Retinal pigment epithelial cell (primary cell): ENCODE measurements at regions not wholly inside any gene's neighbourhood (a gene's known extent, or its start where the extent isn't known, plus 50 kb on each side); places are given as distances from the start of the nearest gene placed in this dataset.
A peak's percentile ranks its signal among the peaks of the same experiment; 100 is the strongest.

Experiments
- DNase-seq: peaks from one replicate; pipeline ENCODE4 v3.0.0-alpha.2; 2010; ENCODE audit warnings: low read depth
- H3K4me3 ChIP-seq: 2 replicates; pipeline ENCODE4 v1.5.1; 2011; ENCODE audit warnings: mild to moderate bottlenecking, low read length, control low read depth, moderate library complexity
- TF ChIP-seq, protein P1 (sequence below): conservative IDR thresholded peaks from 2 replicates; pipeline ENCODE4 v1.5.1; 2011; ENCODE audit warnings: low read depth, low read length, control low read depth, inconsistent platforms

DNA sequence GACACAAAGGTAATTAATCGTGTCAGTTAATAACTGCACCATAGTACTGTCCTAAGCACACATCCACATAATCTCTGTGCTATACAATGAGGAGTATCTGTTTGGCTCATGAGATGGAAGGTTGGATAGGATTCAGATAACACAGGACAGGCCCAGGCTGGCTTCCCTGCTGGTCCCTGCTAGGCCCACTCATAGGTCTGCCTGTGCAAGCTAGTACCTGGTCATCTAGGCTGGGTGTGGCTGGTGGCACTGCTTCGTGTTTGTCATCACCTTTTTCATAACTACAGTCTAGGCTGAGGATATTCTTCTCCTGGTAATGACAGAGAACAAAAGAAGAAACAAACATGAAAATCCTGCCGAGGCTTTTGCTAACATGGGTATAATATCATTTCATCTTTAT is 392.8 kb downstream of the TRIB2 start:
- TF ChIP-seq, protein P1, sequence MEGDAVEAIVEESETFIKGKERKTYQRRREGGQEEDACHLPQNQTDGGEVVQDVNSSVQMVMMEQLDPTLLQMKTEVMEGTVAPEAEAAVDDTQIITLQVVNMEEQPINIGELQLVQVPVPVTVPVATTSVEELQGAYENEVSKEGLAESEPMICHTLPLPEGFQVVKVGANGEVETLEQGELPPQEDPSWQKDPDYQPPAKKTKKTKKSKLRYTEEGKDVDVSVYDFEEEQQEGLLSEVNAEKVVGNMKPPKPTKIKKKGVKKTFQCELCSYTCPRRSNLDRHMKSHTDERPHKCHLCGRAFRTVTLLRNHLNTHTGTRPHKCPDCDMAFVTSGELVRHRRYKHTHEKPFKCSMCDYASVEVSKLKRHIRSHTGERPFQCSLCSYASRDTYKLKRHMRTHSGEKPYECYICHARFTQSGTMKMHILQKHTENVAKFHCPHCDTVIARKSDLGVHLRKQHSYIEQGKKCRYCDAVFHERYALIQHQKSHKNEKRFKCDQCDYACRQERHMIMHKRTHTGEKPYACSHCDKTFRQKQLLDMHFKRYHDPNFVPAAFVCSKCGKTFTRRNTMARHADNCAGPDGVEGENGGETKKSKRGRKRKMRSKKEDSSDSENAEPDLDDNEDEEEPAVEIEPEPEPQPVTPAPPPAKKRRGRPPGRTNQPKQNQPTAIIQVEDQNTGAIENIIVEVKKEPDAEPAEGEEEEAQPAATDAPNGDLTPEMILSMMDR: no peak
- H3K4me3 ChIP-seq: no peak overlapping the region
- DNase-seq: no peak

DNA sequence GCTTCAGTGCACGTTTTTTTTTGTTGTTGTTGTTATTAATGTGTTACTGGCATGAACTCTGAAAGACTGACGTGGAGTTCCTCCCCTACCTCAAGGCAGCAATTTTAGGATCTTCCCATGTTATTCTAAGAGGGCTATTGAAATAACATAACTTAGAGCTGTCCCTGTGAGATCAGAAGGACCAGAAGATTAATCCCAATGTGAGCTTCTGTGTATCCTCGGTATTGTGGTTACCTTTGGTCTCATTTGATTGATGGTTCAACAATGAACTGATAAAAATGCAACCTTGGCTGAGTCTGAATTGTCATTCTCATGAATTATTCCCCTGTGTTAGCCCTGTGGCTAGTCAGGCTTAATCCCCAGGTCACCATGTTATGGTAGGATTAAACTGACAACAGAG is 394.1 kb downstream of the TRIB2 start:
- no peak overlapping the region for H3K4me3 ChIP-seq
- DNase-seq: no peak
- TF ChIP-seq, protein P1: no peak

DNA sequence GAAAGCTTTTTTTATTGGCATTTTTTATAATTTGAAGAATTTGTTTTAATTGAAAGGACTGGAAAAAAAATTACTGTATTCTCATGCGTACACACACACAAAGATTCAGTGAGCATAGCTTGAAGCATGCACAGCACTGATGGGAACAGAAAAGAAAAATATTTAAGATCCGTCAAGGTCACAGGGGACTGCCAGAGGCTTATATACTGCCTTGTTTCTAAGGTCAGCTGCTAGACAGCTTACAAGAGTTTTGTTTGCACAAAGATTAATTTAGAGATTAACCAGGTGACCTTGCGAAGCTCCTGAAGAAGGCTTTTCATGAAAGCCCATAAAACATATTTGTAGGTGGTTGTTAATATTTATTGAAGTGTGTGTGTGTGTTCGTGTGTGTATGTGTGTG is 396.3 kb downstream of the TRIB2 start:
- DNase-seq: no peak
- TF ChIP-seq, protein P1: no peak
- H3K4me3 ChIP-seq: no peak overlapping the region

DNA sequence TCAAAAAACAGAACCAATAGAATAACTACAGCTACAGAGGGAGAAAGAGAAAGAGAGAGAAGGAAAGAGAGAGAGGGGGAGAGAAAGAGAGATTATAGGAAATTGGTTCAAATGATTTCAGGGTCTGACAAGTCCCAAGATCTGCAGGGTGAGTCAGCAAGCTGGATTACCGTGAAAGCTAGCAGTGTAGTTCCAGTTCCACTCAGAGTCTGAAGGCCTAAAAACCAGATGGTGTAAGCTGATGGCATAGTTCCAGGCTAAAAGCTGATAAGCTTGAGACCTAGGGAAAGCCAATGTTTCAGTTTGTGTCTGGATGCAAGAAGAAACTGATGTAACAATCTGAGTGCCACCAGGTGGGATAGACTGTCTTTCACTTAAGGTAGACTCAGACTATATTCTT is 397.7 kb downstream of the TRIB2 start:
- H3K4me3 ChIP-seq: no peak overlapping the region
- peak; percentile 91 for DNase-seq
- TF ChIP-seq, protein P1: no peak

DNA sequence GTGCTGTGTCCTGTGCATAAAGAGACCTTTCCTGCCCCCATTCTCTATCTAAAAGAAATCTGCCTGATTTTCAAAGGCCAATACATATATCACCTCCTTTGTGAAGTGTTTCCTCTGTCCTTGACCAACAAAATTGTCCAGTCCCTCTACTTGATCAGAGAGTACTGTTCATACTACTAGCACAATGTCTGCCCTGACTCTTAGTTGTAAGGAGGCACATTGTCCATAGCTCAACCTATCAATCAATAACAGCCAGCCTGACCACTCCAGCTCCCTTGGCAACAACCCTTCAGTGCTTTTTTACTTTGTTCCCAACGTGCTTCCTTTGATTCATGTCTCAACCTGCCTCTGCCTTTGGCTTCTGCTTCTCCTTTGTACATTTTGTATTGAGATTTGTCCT is 398.9 kb downstream of the TRIB2 start:
- TF ChIP-seq, protein P1: no peak
- no peak for DNase-seq
- no peak overlapping the region for H3K4me3 ChIP-seq

DNA sequence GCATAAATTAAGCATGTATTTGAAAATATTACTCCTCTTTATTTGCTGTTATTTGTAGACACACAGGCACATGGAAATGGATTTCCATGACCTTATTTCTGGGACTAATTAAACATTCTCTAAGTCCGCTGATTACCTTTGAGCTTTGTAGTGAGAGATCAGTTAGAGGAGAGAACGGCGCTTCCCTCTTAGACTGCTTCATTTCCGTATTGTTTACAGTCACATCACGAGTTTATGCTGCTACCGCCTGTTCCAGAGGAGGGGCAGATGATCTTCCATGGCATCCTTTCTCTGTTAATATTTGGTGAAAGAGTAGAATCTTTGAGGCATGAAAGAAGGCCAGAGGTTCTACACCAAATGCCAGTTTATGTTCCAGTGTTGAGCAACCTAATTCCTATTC is 404.4 kb downstream of the TRIB2 start:
- TF ChIP-seq, protein P1: no peak
- no peak overlapping the region for H3K4me3 ChIP-seq
- DNase-seq: no peak

DNA sequence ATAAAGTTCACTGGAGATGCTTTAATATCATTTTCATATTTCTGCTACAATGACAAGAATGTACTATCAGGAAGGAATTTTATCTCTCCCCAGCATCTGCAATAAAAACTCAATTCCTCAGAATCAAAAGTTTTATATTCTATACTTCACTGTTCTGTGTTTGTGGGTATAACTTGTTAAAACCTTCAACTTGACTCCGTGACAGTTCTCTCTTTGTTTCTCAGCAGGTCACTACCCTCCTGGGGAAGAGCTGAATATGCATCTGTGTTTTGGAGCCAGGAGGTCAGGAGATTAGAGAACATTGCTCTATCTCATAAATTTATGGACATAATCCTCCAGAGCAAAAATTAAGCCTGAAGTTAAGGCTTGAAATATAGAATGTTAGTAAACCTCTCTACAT is 411.4 kb downstream of the TRIB2 start:
- H3K4me3 ChIP-seq: no peak overlapping the region
- TF ChIP-seq, protein P1: no peak
- DNase-seq: no peak
